Loucy (cell line): ENCODE measurements at regions not wholly inside any gene's neighbourhood (a gene's known extent, or its start where the extent isn't known, plus 50 kb on each side); places are given as distances from the start of the nearest gene placed in this dataset.

Experiments
- H2AFZ ChIP-seq: fragments of 200-600 bp; sonication (generic); 2 replicates; pipeline ENCODE4 v1.6.0; 2016; ENCODE audit warnings: antibody characterized with exemption, mild to moderate bottlenecking, low read length, moderate library complexity
- H3F3A ChIP-seq: fragments of 200-600 bp; 2 replicates; pipeline ENCODE4 v1.6.0; 2016; ENCODE audit warnings: antibody characterized with exemption, low read depth, mild to moderate bottlenecking
- H3K27me3 ChIP-seq: fragments of 200-600 bp; sonication (generic); 2 replicates; pipeline ENCODE4 v1.6.1; 2014; ENCODE audit warnings: low read length, mild to moderate bottlenecking; ENCODE audit not compliant: insufficient read depth, poor library complexity, severe bottlenecking
- H3K36me3 ChIP-seq: fragments of 200-600 bp; sonication (generic); 2 replicates; pipeline ENCODE4 v1.6.1; 2016; ENCODE audit warnings: low read length; ENCODE audit not compliant: insufficient read depth
- H3K4me1 ChIP-seq: fragments of 200-600 bp; sonication (generic); 2 replicates; pipeline ENCODE4 v1.5.1; 2014; ENCODE audit warnings: low read length, mild to moderate bottlenecking; ENCODE audit not compliant: insufficient read depth, poor library complexity, severe bottlenecking
- H3K4me2 ChIP-seq: fragments of 200-600 bp; sonication (generic); 2 replicates; pipeline ENCODE4 v1.6.0; 2014; ENCODE audit warnings: antibody characterized with exemption, low read length, low read depth, mild to moderate bottlenecking; ENCODE audit not compliant: poor library complexity, severe bottlenecking
- H3K4me3 ChIP-seq: fragments of 200-600 bp; sonication (generic); 2 replicates; pipeline ENCODE4 v1.5.1; 2014; ENCODE audit warnings: low read length, mild to moderate bottlenecking, mixed read lengths; ENCODE audit not compliant: poor library complexity, severe bottlenecking
- H3K79me2 ChIP-seq: fragments of 200-600 bp; sonication (generic); 2 replicates; pipeline ENCODE4 v1.6.1; 2014; ENCODE audit warnings: low read length; ENCODE audit not compliant: insufficient read depth
- H3K9ac ChIP-seq: fragments of 200-600 bp; sonication (generic); 2 replicates; pipeline ENCODE4 v1.6.0; 2014; ENCODE audit warnings: mild to moderate bottlenecking, low read depth, low read length, moderate library complexity; ENCODE audit not compliant: poor library complexity, severe bottlenecking
- H3K9me2 ChIP-seq: fragments of 200-600 bp; sonication (generic); replicated peaks from 2 replicates; pipeline ENCODE4 v1.6.1; 2016; ENCODE audit warnings: low read depth, low read length, mixed read lengths
- H3K9me3 ChIP-seq: fragments of 200-600 bp; sonication (generic); 2 replicates; pipeline ENCODE4 v1.6.1; 2014; ENCODE audit warnings: mild to moderate bottlenecking, antibody characterized with exemption, low read length, low read depth; ENCODE audit not compliant: insufficient read depth
- H4K20me1 ChIP-seq: fragments of 200-600 bp; sonication (generic); 2 replicates; pipeline ENCODE4 v1.6.0; 2014; ENCODE audit warnings: antibody characterized with exemption, low read length, mild to moderate bottlenecking; ENCODE audit not compliant: insufficient read depth, poor library complexity, severe bottlenecking
- CTCF ChIP-seq: fragments of 200-600 bp; sonication (generic); conservative IDR thresholded peaks from 2 replicates; pipeline ENCODE4 v1.5.1; 2014; ENCODE audit warnings: mild to moderate bottlenecking, antibody characterized with exemption, low read length
- EZH2phosphoT487 ChIP-seq: fragments of 200-600 bp; IDR thresholded peaks from 2 replicates; pipeline ENCODE4 v1.6.1; 2018; ENCODE audit warnings: antibody characterized with exemption, mild to moderate bottlenecking, moderate library complexity, borderline replicate concordance

- no peaks in the 10 kb centered on the region for H3K79me2 ChIP-seq
- H4K20me1 ChIP-seq = no peaks in the 10 kb centered on the region
- H3K4me3 ChIP-seq = no peak overlapping the region
- H3K4me2 ChIP-seq = no peak overlapping the region
- H3K4me1 ChIP-seq = no peaks in the 10 kb centered on the region
- H3K9me3 ChIP-seq = no peaks in the 10 kb centered on the region
- no peaks in the 10 kb centered on the region for H3K9me2 ChIP-seq
- H3K27me3 ChIP-seq = no peaks in the 10 kb centered on the region
- H3F3A ChIP-seq = no peaks in the 10 kb centered on the region
- no peak overlapping the region for H3K9ac ChIP-seq
- H3K36me3 ChIP-seq = no peaks in the 10 kb centered on the region
- TF ChIP-seq EZH2phosphoT487 = no peak
- TF ChIP-seq CTCF = no peak
- H2AFZ ChIP-seq = no peak overlapping the region
Measured at GRCh38 chr3:164539215-164539614, 539.1 kb downstream of the SI start.

- H3K36me3 ChIP-seq = no peaks in the 10 kb centered on the region
- no peak for TF ChIP-seq CTCF
- TF ChIP-seq EZH2phosphoT487 = no peak
- H3K9ac ChIP-seq = no peak overlapping the region
Measured at GRCh38 chr3:164537485-164537884, 540.8 kb downstream of the SI start.

GRCh38 chr3:164533275-164533674 lies 545.0 kb downstream of the SI start:
- no peaks in the 10 kb centered on the region for H3K27me3 ChIP-seq
- no peaks in the 10 kb centered on the region for H4K20me1 ChIP-seq
- no peaks in the 10 kb centered on the region for H3K9me3 ChIP-seq
- no peak overlapping the region for H3K9ac ChIP-seq
- TF ChIP-seq EZH2phosphoT487 = no peak
- TF ChIP-seq CTCF = no peak
- no peak overlapping the region for H2AFZ ChIP-seq
- no peaks in the 10 kb centered on the region for H3K36me3 ChIP-seq
- H3K9me2 ChIP-seq = no peaks in the 10 kb centered on the region
- H3K4me2 ChIP-seq = no peak overlapping the region
- H3K4me3 ChIP-seq = no peak overlapping the region
- H3K4me1 ChIP-seq = no peaks in the 10 kb centered on the region
- H3F3A ChIP-seq = no peaks in the 10 kb centered on the region
- no peaks in the 10 kb centered on the region for H3K79me2 ChIP-seq

More at GRCh38 chr3:164537485-164537884, 540.8 kb downstream of the SI start:
- no peaks in the 10 kb centered on the region for H3F3A ChIP-seq
- H3K79me2 ChIP-seq = no peaks in the 10 kb centered on the region
- no peak overlapping the region for H2AFZ ChIP-seq
- no peaks in the 10 kb centered on the region for H3K9me2 ChIP-seq
- no peak overlapping the region for H3K4me3 ChIP-seq
- no peaks in the 10 kb centered on the region for H4K20me1 ChIP-seq
- no peak overlapping the region for H3K4me2 ChIP-seq
- no peaks in the 10 kb centered on the region for H3K27me3 ChIP-seq
- no peaks in the 10 kb centered on the region for H3K4me1 ChIP-seq
- H3K9me3 ChIP-seq = no peaks in the 10 kb centered on the region
